Subcutaneous abdominal adipose tissue (tissue), 5 donors: ENCODE measurements at regions not wholly inside any gene's neighbourhood (a gene's known extent, or its start where the extent isn't known, plus 50 kb on each side); places are given as distances from the start of the nearest gene placed in this dataset.

ENCODE experiments used
- H3K27ac ChIP-seq: one replicate; pipeline ENCODE4 v1.7.0; 2013; ENCODE audit warnings: low read depth, mild to moderate bottlenecking, inconsistent platforms, low read length, moderate library complexity
- H3K27me3 ChIP-seq, 5 donors: one replicate each; pipeline ENCODE4 v1.7.0; 2013; ENCODE audit warnings: low read length in 5 of 5, inconsistent platforms in 1 of 5; ENCODE audit not compliant: control insufficient read depth in 5 of 5, insufficient read depth in 4 of 5
- H3K36me3 ChIP-seq, 5 donors: one replicate each; pipeline ENCODE4 v1.7.0; 2013; ENCODE audit warnings: low read length in 5 of 5; ENCODE audit not compliant: control insufficient read depth in 5 of 5, insufficient read depth in 5 of 5
- H3K4me1 ChIP-seq, 5 donors: one replicate each; pipeline ENCODE4 v1.7.0; 2013; ENCODE audit warnings: low read length in 5 of 5, mild to moderate bottlenecking in 3 of 5, moderate library complexity in 1 of 5; ENCODE audit not compliant: control insufficient read depth in 5 of 5, insufficient read depth in 5 of 5
- H3K4me3 ChIP-seq, 5 donors: one replicate each; pipeline ENCODE4 v1.7.0; 2013; ENCODE audit warnings: low read length in 5 of 5, low read depth in 1 of 5
- H3K9ac ChIP-seq, 5 donors: one replicate each; pipeline ENCODE4 v1.7.0; 2013; ENCODE audit warnings: low read length in 5 of 5, mild to moderate bottlenecking in 4 of 5, moderate library complexity in 3 of 5
- H3K9me3 ChIP-seq, 5 donors: one replicate each; pipeline ENCODE4 v1.7.0; 2013; ENCODE audit warnings: low read length in 5 of 5; ENCODE audit not compliant: control insufficient read depth in 5 of 5
- donor health status: healthy.
- donor health status: healthy.
- donor health status: healthy.
- donor health status: healthy.
- donor health status: healthy.

- H3K4me3 ChIP-seq = no peak overlapping the region
- peaks cover 0 to under 1% (median 0%) of the 10 kb centered on the region in 5 donors for H3K4me1 ChIP-seq
- H3K9ac ChIP-seq = no peak overlapping the region
- H3K9me3 ChIP-seq = no peaks in the 10 kb centered on the region
- H3K27ac ChIP-seq = no peak overlapping the region
- no peaks in the 10 kb centered on the region for H3K36me3 ChIP-seq
- H3K27me3 ChIP-seq = no peaks in the 10 kb centered on the region
Observed at GRCh38 chr2:180208841-180209240, 201.7 kb upstream of the CWC22 start.

GRCh38 chr2:180205621-180206235 is 198.6 kb upstream of the CWC22 start:
- no peak overlapping the region for H3K9ac ChIP-seq
- H3K4me3 ChIP-seq = no peak overlapping the region
- H3K36me3 ChIP-seq = no peaks in the 10 kb centered on the region
- peaks cover 0 to 14% (median 7%) of the 10 kb centered on the region in 5 donors for H3K4me1 ChIP-seq
- no peaks in the 10 kb centered on the region for H3K9me3 ChIP-seq
- no peaks in the 10 kb centered on the region for H3K27me3 ChIP-seq
- no peak overlapping the region for H3K27ac ChIP-seq

GRCh38 chr2:180203972-180204371 is 196.9 kb upstream of the CWC22 start:
- no peaks in the 10 kb centered on the region for H3K9me3 ChIP-seq
- H3K36me3 ChIP-seq = no peaks in the 10 kb centered on the region
- no peak overlapping the region for H3K4me3 ChIP-seq
- no peaks in the 10 kb centered on the region for H3K27me3 ChIP-seq
- H3K9ac ChIP-seq = no peak overlapping the region
- H3K27ac ChIP-seq = no peak overlapping the region
- H3K4me1 ChIP-seq = peaks cover 0 to 14% (median 7%) of the 10 kb centered on the region in 5 donors

- peak overlapping the region in 1 of 5 donors; percentile 44 for H3K9ac ChIP-seq
- H3K4me1 ChIP-seq = peaks cover 0 to 14% (median 7%) of the 10 kb centered on the region in 5 donors
- peak overlapping the region in 2 of 5 donors; percentile 45 to 50 for H3K4me3 ChIP-seq
- H3K27ac ChIP-seq = no peak overlapping the region
- H3K9me3 ChIP-seq = no peaks in the 10 kb centered on the region
- no peaks in the 10 kb centered on the region for H3K27me3 ChIP-seq
- H3K36me3 ChIP-seq = no peaks in the 10 kb centered on the region
Observed at GRCh38 chr2:180202467-180202951, 195.4 kb upstream of the CWC22 start.

- no peak overlapping the region for H3K9ac ChIP-seq
- no peak overlapping the region for H3K4me3 ChIP-seq
- H3K27ac ChIP-seq = no peak overlapping the region
- H3K4me1 ChIP-seq = peaks cover 0 to 3% (median 0%) of the 10 kb centered on the region in 5 donors
- no peaks in the 10 kb centered on the region for H3K36me3 ChIP-seq
- no peaks in the 10 kb centered on the region for H3K27me3 ChIP-seq
- no peaks in the 10 kb centered on the region for H3K9me3 ChIP-seq
Observed at GRCh38 chr2:180196419-180196977, 189.4 kb upstream of the CWC22 start.

- H3K4me1 ChIP-seq = peaks cover 0 to 8% (median 0%) of the 10 kb centered on the region in 5 donors
- no peak overlapping the region for H3K9ac ChIP-seq
- H3K9me3 ChIP-seq = no peaks in the 10 kb centered on the region
- H3K27me3 ChIP-seq = no peaks in the 10 kb centered on the region
- no peak overlapping the region for H3K4me3 ChIP-seq
- H3K27ac ChIP-seq = no peak overlapping the region
- H3K36me3 ChIP-seq = no peaks in the 10 kb centered on the region
Observed at GRCh38 chr2:180195847-180196246, 188.8 kb upstream of the CWC22 start.

- no peaks in the 10 kb centered on the region for H3K27me3 ChIP-seq
- no peaks in the 10 kb centered on the region for H3K36me3 ChIP-seq
- peak overlapping the region; percentile 26 for H3K27ac ChIP-seq
- peaks cover 0 to 8% (median 0%) of the 10 kb centered on the region in 5 donors for H3K4me1 ChIP-seq
- H3K4me3 ChIP-seq = peak overlapping the region in 1 of 5 donors; percentile 25
- H3K9me3 ChIP-seq = no peaks in the 10 kb centered on the region
- peak overlapping the region in 2 of 5 donors; percentile 42 to 47 for H3K9ac ChIP-seq
Observed at GRCh38 chr2:180191432-180192124, 184.5 kb upstream of the CWC22 start.

- H3K9me3 ChIP-seq = no peaks in the 10 kb centered on the region
- no peak overlapping the region for H3K4me3 ChIP-seq
- H3K4me1 ChIP-seq = peaks cover 0 to 8% (median 0%) of the 10 kb centered on the region in 5 donors
- no peaks in the 10 kb centered on the region for H3K36me3 ChIP-seq
- H3K27ac ChIP-seq = peak overlapping the region; percentile 26
- no peak overlapping the region for H3K9ac ChIP-seq
- H3K27me3 ChIP-seq = no peaks in the 10 kb centered on the region
Observed at GRCh38 chr2:180190851-180191250, 183.8 kb upstream of the CWC22 start.

- H3K27me3 ChIP-seq = no peaks in the 10 kb centered on the region
Observed at GRCh38 chr2:180187611-180188010, 180.5 kb upstream of the CWC22 start.

GRCh38 chr2:180184506-180184905 is 177.4 kb upstream of the CWC22 start:
- Histone ChIP-seq H3K9ac (no peak overlapping the region), H3K36me3 (no peaks in the 10 kb centered on the region), H3K27me3 (no peaks in the 10 kb centered on the region), H3K27ac (no peak overlapping the region), H3K4me1 (no peaks in the 10 kb centered on the region), H3K4me3 (no peak overlapping the region), H3K9me3 (no peaks in the 10 kb centered on the region)

More at GRCh38 chr2:180187611-180188010, 180.5 kb upstream of the CWC22 start:
- Histone ChIP-seq H3K9ac (no peak overlapping the region), H3K4me3 (no peak overlapping the region), H3K27ac (no peak overlapping the region), H3K9me3 (no peaks in the 10 kb centered on the region), H3K4me1 (peaks cover 0 to 8% (median 0%) of the 10 kb centered on the region in 5 donors), H3K36me3 (no peaks in the 10 kb centered on the region)
